ENCODE measurements at regions not wholly inside any gene's neighbourhood (a gene's known extent, or its start where the extent isn't known, plus 50 kb on each side); places are given as distances from the start of the nearest gene placed in this dataset.

GRCh38 chr9:135419106-135419505, 60.5 kb upstream of the PPP1R26 start:
- no peak for TF ChIP-seq TCF7L2 (IDR thresholded peaks at IDR 0.05; ENCODE audit: low read depth, low read length)
- TF ChIP-seq, protein P1, sequence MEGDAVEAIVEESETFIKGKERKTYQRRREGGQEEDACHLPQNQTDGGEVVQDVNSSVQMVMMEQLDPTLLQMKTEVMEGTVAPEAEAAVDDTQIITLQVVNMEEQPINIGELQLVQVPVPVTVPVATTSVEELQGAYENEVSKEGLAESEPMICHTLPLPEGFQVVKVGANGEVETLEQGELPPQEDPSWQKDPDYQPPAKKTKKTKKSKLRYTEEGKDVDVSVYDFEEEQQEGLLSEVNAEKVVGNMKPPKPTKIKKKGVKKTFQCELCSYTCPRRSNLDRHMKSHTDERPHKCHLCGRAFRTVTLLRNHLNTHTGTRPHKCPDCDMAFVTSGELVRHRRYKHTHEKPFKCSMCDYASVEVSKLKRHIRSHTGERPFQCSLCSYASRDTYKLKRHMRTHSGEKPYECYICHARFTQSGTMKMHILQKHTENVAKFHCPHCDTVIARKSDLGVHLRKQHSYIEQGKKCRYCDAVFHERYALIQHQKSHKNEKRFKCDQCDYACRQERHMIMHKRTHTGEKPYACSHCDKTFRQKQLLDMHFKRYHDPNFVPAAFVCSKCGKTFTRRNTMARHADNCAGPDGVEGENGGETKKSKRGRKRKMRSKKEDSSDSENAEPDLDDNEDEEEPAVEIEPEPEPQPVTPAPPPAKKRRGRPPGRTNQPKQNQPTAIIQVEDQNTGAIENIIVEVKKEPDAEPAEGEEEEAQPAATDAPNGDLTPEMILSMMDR (IDR thresholded peaks at IDR 0.05), result no peak
- TF ChIP-seq POLR2AphosphoS5 (IDR thresholded peaks at IDR 0.05; ENCODE audit: low read depth, low read length), result no peak
- TF ChIP-seq, protein P2, sequence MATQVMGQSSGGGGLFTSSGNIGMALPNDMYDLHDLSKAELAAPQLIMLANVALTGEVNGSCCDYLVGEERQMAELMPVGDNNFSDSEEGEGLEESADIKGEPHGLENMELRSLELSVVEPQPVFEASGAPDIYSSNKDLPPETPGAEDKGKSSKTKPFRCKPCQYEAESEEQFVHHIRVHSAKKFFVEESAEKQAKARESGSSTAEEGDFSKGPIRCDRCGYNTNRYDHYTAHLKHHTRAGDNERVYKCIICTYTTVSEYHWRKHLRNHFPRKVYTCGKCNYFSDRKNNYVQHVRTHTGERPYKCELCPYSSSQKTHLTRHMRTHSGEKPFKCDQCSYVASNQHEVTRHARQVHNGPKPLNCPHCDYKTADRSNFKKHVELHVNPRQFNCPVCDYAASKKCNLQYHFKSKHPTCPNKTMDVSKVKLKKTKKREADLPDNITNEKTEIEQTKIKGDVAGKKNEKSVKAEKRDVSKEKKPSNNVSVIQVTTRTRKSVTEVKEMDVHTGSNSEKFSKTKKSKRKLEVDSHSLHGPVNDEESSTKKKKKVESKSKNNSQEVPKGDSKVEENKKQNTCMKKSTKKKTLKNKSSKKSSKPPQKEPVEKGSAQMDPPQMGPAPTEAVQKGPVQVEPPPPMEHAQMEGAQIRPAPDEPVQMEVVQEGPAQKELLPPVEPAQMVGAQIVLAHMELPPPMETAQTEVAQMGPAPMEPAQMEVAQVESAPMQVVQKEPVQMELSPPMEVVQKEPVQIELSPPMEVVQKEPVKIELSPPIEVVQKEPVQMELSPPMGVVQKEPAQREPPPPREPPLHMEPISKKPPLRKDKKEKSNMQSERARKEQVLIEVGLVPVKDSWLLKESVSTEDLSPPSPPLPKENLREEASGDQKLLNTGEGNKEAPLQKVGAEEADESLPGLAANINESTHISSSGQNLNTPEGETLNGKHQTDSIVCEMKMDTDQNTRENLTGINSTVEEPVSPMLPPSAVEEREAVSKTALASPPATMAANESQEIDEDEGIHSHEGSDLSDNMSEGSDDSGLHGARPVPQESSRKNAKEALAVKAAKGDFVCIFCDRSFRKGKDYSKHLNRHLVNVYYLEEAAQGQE (IDR thresholded peaks at IDR 0.05; ENCODE audit: insufficient read depth in 1 of 2, low read depth in 2 of 2, low read length in 1 of 2), result no peak
- no peak for TF ChIP-seq SIN3A (IDR thresholded peaks at IDR 0.05; ENCODE audit: borderline replicate concordance, insufficient read depth, low read depth, low read length)
